ENCODE measurements at regions not wholly inside any gene's neighbourhood (a gene's known extent, or its start where the extent isn't known, plus 50 kb on each side); places are given as distances from the start of the nearest gene placed in this dataset.

DNA sequence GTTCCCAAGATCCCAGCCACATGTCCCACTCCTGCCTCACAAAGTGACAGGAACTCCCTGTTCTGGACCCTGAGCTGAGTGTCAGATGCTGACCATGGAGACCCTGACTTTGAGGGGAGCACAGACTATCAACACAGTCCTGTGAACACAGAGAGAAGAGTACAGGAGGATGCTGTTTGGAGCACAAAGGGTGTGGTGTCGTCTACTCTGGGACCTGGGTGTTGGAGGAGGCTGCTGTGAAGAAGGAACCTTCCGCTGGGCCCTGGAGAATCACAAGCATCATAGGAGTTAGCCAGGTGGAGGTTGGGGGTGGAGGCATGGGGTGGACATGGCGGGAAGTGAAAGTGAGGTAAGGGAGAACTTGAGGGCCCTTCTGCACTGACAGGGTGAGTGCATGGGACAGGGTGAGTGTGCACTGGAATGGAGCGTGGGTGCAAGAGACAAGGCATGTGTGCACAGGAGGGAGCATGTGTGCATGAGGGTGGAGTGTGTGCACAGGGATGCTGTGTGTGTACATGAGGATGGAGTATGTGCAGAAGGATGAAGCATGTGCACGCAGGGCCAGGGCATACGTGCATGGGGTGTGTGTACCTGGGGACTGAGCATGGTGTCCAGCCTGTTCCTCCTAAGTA lies 70.7 kb upstream of the ANTXRL start:
- Histone ChIP-seq H3K23ac (ENCODE audit: insufficient read length) (no peak overlapping the region), H3K9ac (replicated peaks in 1 of 4; ENCODE audit: extremely low read depth in 1 of 4, low read depth in 3 of 4, low read length in 3 of 4) (no peak overlapping the region), H3K9me3 (ENCODE audit: insufficient read depth in 2 of 2, low read depth in 1 of 2, low read length in 1 of 2) (no peaks in the 10 kb centered on the region), H2BK12ac (ENCODE audit: low read depth, low read length) (peak overlapping the region; percentile 71; the same call in 1 of the 2 replicates), H2BK20ac (ENCODE audit: low read length) (peak overlapping the region; percentile 27; the same call in 1 of the 2 replicates), H4K20me1 (replicated peaks in 1 of 2; ENCODE audit: control insufficient read depth in 1 of 2, insufficient read depth in 2 of 2, low read length in 2 of 2) (no peaks in the 10 kb centered on the region), H3K4ac (replicated peaks; ENCODE audit: insufficient read length, low read depth, low read length) (peak overlapping the region; percentile 64), H4K8ac (ENCODE audit: extremely low read depth, insufficient read depth, low read length) (0 out of 2 replicates have a peak overlapping the region, but pooled peaks have one; percentile 28), H3K18ac (ENCODE audit: extremely low read depth, low read length) (no peak overlapping the region), H3K79me1 (ENCODE audit: low read depth, low read length) (no peaks in the 10 kb centered on the region), H3K23me2 (ENCODE audit: low read depth, low read length) (peaks cover 5% of the 10 kb centered on the region; the same call in 1 of the 2 replicates), H2BK5ac (ENCODE audit: low read depth, low read length) (no peak overlapping the region; the same call in 1 of the 2 replicates), H3K27me3 (replicated peaks in 1 of 4; ENCODE audit: control insufficient read depth in 3 of 4, extremely low read depth in 1 of 4, insufficient read depth in 3 of 4, low read length in 3 of 4) (no peaks in the 10 kb centered on the region), H3K4me3 (ENCODE audit: extremely low read depth in 1 of 4, insufficient read depth in 2 of 4, low read depth in 3 of 4, low read length in 4 of 4) (no peak overlapping the region), H3K79me2 (ENCODE audit: control insufficient read depth in 1 of 2, insufficient read depth in 2 of 2, low read length in 2 of 2) (no peaks in the 10 kb centered on the region), H2AK5ac (ENCODE audit: low read depth, low read length) (no peak overlapping the region), H2AFZ (ENCODE audit: low read length) (no peak overlapping the region), H3K4me1 (replicated peaks in 1 of 4; ENCODE audit: control insufficient read depth in 3 of 4, insufficient read depth in 4 of 4, low read length in 3 of 4) (no peaks in the 10 kb centered on the region; a peak in 1 of 7 replicates), H3K27ac (ENCODE audit: low read depth, low read length) (no peak overlapping the region), H3K36me3 (ENCODE audit: control insufficient read depth in 2 of 4, insufficient read depth in 4 of 4, low read length in 3 of 4) (no peaks in the 10 kb centered on the region), H3K4me2 (ENCODE audit: insufficient read depth in 1 of 2, low read depth in 2 of 2, low read length in 2 of 2) (no peak overlapping the region), H3K56ac (replicated peaks; ENCODE audit: insufficient read length, low read depth, low read length) (no peak overlapping the region), H4K91ac (replicated peaks; ENCODE audit: insufficient read length, low read length) (no peak overlapping the region), H4K5ac (ENCODE audit: insufficient read length, low read depth, low read length) (no peak overlapping the region), H3K14ac (ENCODE audit: insufficient read length) (no peak overlapping the region), H2BK120ac (replicated peaks; ENCODE audit: low read depth, low read length) (no peak overlapping the region), H2BK15ac (ENCODE audit: low read length) (no peak overlapping the region)
- CTCF ChIA-PET (ENCODE audit: partially characterized antibody), result interaction anchor here (6.0 kb wide), 1 partner anchor 12 kb away, joined by 73 read pairs; no protein-coding TSS in a partner anchor
- POLR2A ChIA-PET (ENCODE audit: partially characterized antibody), result no interaction called here
- 89% methylated on average over 6 of the region's 6 CpGs; no CpG with 5 or more reads in 1 of the 2 experiments for WGBS, 2 experiments (ENCODE audit: extremely low coverage in 1 of 2, insufficient coverage in 1 of 2, insufficient read length in 1 of 2, insufficient replicate concordance in 2 of 2, low coverage in 1 of 2, low lambda C conversion rate in 2 of 2, missing lambda C conversion rate in 1 of 2)
- DNase-seq (ENCODE audit: low read depth in 1 of 2, low spot score in 2 of 2) (peak in 1 of 2 experiments; percentile 37), FAIRE-seq (no peak)
- TF ChIP-seq TAF1 (IDR thresholded peaks at IDR 0.05; ENCODE audit: low read depth, low read length), result no peak
- no peak for TF ChIP-seq POLR2AphosphoS5 (IDR thresholded peaks at IDR 0.05; ENCODE audit: low read depth, low read length)
- TF ChIP-seq RNF2 (IDR thresholded peaks at IDR 0.05; ENCODE audit: borderline replicate concordance, low read depth, low read length, missing control alignments, poor library complexity, severe bottlenecking), result no peak
- no peak for TF ChIP-seq CHD2 (IDR thresholded peaks at IDR 0.05; ENCODE audit: low read length)
- no peak for TF ChIP-seq BACH1 (IDR thresholded peaks at IDR 0.05; ENCODE audit: low read length)
- no peak for TF ChIP-seq SP2 (IDR thresholded peaks at IDR 0.05; ENCODE audit: low read length)
- no peak for TF ChIP-seq KDM5A (IDR thresholded peaks at IDR 0.05; ENCODE audit: low read length)
- no peak for TF ChIP-seq HDAC2 (IDR thresholded peaks at IDR 0.05; ENCODE audit: borderline replicate concordance in 1 of 2, low read depth in 2 of 2, low read length in 2 of 2)
- no peak for TF ChIP-seq KDM1A (IDR thresholded peaks at IDR 0.05; ENCODE audit: borderline replicate concordance, low read length)
- TF ChIP-seq, protein P1, sequence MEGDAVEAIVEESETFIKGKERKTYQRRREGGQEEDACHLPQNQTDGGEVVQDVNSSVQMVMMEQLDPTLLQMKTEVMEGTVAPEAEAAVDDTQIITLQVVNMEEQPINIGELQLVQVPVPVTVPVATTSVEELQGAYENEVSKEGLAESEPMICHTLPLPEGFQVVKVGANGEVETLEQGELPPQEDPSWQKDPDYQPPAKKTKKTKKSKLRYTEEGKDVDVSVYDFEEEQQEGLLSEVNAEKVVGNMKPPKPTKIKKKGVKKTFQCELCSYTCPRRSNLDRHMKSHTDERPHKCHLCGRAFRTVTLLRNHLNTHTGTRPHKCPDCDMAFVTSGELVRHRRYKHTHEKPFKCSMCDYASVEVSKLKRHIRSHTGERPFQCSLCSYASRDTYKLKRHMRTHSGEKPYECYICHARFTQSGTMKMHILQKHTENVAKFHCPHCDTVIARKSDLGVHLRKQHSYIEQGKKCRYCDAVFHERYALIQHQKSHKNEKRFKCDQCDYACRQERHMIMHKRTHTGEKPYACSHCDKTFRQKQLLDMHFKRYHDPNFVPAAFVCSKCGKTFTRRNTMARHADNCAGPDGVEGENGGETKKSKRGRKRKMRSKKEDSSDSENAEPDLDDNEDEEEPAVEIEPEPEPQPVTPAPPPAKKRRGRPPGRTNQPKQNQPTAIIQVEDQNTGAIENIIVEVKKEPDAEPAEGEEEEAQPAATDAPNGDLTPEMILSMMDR (IDR thresholded peaks at IDR 0.05; ENCODE audit: control extremely low read depth in 1 of 3, insufficient read depth in 1 of 3, low read depth in 1 of 3, low read length in 3 of 3), result no peak
- no peak for TF ChIP-seq YY1 (IDR thresholded peaks at IDR 0.05; ENCODE audit: low read depth, low read length)
